ENCODE measurements at regions not wholly inside any gene's neighbourhood (a gene's known extent, or its start where the extent isn't known, plus 50 kb on each side); places are given as distances from the start of the nearest gene placed in this dataset.
A peak's percentile ranks its signal among the peaks of the same experiment; 100 is the strongest.

- H3K4me1 Mint-ChIP-seq = peaks cover 4% of the 10 kb centered on the region
- H3K27me3 Mint-ChIP-seq = peaks cover 61% of the 10 kb centered on the region
- no peak overlapping the region for H3K27ac Mint-ChIP-seq
- no peaks in the 10 kb centered on the region for H3K36me3 Mint-ChIP-seq
- no peak overlapping the region for H3K4me3 Mint-ChIP-seq
- DNase-seq = no peak
- H3K9me3 Mint-ChIP-seq = no peaks in the 10 kb centered on the region
These were observed 106.4 kb upstream of the FGF3 start for GRCh38 chr11:69925366-69926196.

GRCh38 chr11:69926376-69927050 lies 107.3 kb upstream of the FGF3 start:
- Mint-ChIP-seq H3K27me3 (peaks cover 56% of the 10 kb centered on the region), H3K27ac (no peak overlapping the region), H3K4me1 (peaks cover 4% of the 10 kb centered on the region), H3K9me3 (no peaks in the 10 kb centered on the region), H3K4me3 (no peak overlapping the region), H3K36me3 (no peaks in the 10 kb centered on the region)
- no peak for DNase-seq

DNA sequence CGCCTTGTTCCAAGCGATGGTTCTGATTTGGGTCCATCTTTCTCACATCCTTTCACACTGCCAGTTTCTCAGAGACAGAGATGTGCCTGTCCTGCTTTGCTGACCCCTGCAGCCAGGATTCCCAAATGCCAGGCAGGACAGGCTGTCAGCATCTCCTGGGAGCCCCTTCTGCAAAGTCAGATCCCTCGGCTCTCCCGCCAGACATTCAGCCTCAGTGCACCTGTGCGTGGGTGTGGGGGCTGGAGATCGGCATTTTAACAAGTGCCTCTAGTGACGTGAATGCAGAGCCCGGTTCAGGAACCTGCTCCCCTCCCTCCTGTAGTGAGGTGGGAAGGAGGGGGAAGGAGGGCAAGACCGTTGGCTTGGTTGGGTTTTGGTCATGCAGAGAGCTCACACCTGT lies 108.9 kb upstream of the FGF3 start:
- no peak overlapping the region for H3K4me3 Mint-ChIP-seq
- H3K27ac Mint-ChIP-seq = no peak overlapping the region
- H3K27me3 Mint-ChIP-seq = peaks cover 47% of the 10 kb centered on the region
- no peak for DNase-seq
- peaks cover 4% of the 10 kb centered on the region for H3K4me1 Mint-ChIP-seq
- no peaks in the 10 kb centered on the region for H3K36me3 Mint-ChIP-seq
- no peaks in the 10 kb centered on the region for H3K9me3 Mint-ChIP-seq

- no peak for DNase-seq
- Mint-ChIP-seq H3K27me3 (peaks cover 38% of the 10 kb centered on the region), H3K4me3 (no peak overlapping the region), H3K36me3 (no peaks in the 10 kb centered on the region), H3K27ac (no peak overlapping the region), H3K9me3 (no peaks in the 10 kb centered on the region), H3K4me1 (peaks cover 4% of the 10 kb centered on the region)
These were observed 109.8 kb upstream of the FGF3 start for GRCh38 chr11:69928975-69929374.

GRCh38 chr11:69930081-69931059 lies 111.2 kb upstream of the FGF3 start:
- DNase-seq = no peak
- no peaks in the 10 kb centered on the region for H3K36me3 Mint-ChIP-seq
- peaks cover 29% of the 10 kb centered on the region for H3K27me3 Mint-ChIP-seq
- no peak overlapping the region for H3K4me3 Mint-ChIP-seq
- H3K27ac Mint-ChIP-seq = no peak overlapping the region
- peaks cover 4% of the 10 kb centered on the region for H3K4me1 Mint-ChIP-seq
- no peaks in the 10 kb centered on the region for H3K9me3 Mint-ChIP-seq

- H3K27me3 Mint-ChIP-seq = peaks cover 28% of the 10 kb centered on the region
- no peak overlapping the region for H3K4me3 Mint-ChIP-seq
These were observed 112.1 kb upstream of the FGF3 start for GRCh38 chr11:69931060-69931910.

GRCh38 chr11:69931994-69932910 lies 113.0 kb upstream of the FGF3 start:
- no peak overlapping the region for H3K4me3 Mint-ChIP-seq
- peaks cover 19% of the 10 kb centered on the region for H3K27me3 Mint-ChIP-seq
- H3K4me1 Mint-ChIP-seq = no peaks in the 10 kb centered on the region

More at GRCh38 chr11:69931060-69931910, 112.1 kb upstream of the FGF3 start:
- H3K27ac Mint-ChIP-seq = no peak overlapping the region
- DNase-seq = no peak
- no peaks in the 10 kb centered on the region for H3K4me1 Mint-ChIP-seq
- H3K36me3 Mint-ChIP-seq = no peaks in the 10 kb centered on the region
- H3K9me3 Mint-ChIP-seq = peaks cover under 1% of the 10 kb centered on the region

GRCh38 chr11:69934861-69935494 lies 115.8 kb upstream of the FGF3 start:
- DNase-seq = no peak
- Mint-ChIP-seq H3K4me1 (no peaks in the 10 kb centered on the region), H3K9me3 (peaks cover 2% of the 10 kb centered on the region), H3K36me3 (no peaks in the 10 kb centered on the region), H3K4me3 (no peak overlapping the region), H3K27me3 (peaks cover 13% of the 10 kb centered on the region), H3K27ac (no peak overlapping the region)

More at GRCh38 chr11:69931994-69932910, 113.0 kb upstream of the FGF3 start:
- H3K9me3 Mint-ChIP-seq = peaks cover 2% of the 10 kb centered on the region
- DNase-seq = no peak
- H3K27ac Mint-ChIP-seq = no peak overlapping the region
- no peaks in the 10 kb centered on the region for H3K36me3 Mint-ChIP-seq

DNA sequence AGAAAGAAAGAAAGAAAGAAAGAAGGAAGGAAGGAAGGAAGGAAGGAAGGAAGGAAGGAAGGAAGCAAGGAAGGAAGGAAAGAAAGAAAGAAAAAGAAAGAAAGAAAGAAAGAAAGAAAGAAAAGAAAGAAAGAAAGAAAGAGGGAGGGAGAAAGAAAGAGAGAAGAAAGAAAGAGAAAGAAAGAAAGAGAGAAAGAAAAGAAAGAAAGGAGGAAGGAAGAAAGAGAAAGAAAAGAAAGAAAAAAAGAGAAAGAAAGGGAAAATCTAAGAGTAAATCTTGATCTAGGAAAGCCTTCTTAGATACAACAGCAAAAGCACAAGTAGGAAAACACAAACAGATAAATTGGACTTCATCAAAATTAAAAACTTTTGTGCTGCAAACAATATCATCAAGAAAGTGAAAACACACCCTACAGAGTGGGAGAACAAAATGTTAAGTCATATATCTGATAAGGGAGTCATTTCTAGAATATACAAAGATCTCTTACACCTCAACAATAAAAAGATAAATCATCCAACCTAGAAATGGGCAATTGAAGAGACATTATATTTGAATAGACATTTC lies 116.8 kb upstream of the FGF3 start:
- no peak for DNase-seq
- no peak overlapping the region for H3K4me3 Mint-ChIP-seq
- H3K27ac Mint-ChIP-seq = peak overlapping the region; percentile 39
- H3K27me3 Mint-ChIP-seq = peaks cover 20% of the 10 kb centered on the region
- H3K36me3 Mint-ChIP-seq = no peaks in the 10 kb centered on the region
- no peaks in the 10 kb centered on the region for H3K4me1 Mint-ChIP-seq
- peaks cover 2% of the 10 kb centered on the region for H3K9me3 Mint-ChIP-seq

DNA sequence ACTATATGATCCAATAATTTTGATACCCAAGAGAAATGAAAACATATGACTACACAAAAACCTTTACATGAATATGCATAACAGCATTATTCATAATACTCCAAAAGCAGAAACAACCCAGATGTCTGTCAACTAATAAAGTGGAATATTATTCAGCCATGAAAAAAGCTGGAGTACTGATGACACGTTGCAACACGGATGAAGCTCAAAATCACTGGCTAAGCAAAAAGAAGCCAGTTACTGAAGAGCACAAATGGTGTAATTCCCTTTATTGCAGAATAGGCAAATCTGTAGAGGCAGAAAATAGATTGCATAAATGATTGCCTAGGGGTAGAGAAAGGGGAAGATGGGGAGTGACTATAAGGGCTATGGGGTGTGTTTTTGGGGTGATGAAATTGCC lies 117.6 kb upstream of the FGF3 start:
- peaks cover 2% of the 10 kb centered on the region for H3K9me3 Mint-ChIP-seq
- H3K4me1 Mint-ChIP-seq = no peaks in the 10 kb centered on the region
- DNase-seq = no peak
- H3K4me3 Mint-ChIP-seq = no peak overlapping the region
- no peak overlapping the region for H3K27ac Mint-ChIP-seq
- H3K36me3 Mint-ChIP-seq = no peaks in the 10 kb centered on the region
- peaks cover 20% of the 10 kb centered on the region for H3K27me3 Mint-ChIP-seq

DNA sequence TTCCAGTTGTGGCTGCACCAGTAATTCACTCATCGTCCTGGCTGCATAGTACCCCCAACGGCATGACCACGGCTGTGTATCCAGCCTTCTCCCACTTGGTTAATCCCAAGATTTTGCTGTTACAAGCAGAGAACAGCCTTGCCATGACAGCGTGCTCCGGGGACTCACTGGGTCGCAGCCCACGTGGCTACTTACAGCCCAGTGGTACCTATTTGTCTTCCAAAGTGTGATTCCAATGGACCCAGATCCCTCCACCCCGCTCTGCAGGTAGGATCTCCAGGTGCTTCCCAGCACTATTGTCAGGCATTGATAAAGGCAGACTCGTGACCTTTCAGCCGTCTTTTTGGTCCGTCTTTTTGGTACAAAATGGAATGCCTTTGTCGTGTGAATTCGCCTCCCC lies 119.0 kb upstream of the FGF3 start:
- DNase-seq = no peak
- no peak overlapping the region for H3K4me3 Mint-ChIP-seq
- H3K27ac Mint-ChIP-seq = no peak overlapping the region
- H3K27me3 Mint-ChIP-seq = peaks cover 25% of the 10 kb centered on the region
- peaks cover 2% of the 10 kb centered on the region for H3K9me3 Mint-ChIP-seq
- H3K36me3 Mint-ChIP-seq = no peaks in the 10 kb centered on the region
- H3K4me1 Mint-ChIP-seq = no peaks in the 10 kb centered on the region

- Mint-ChIP-seq H3K4me1 (no peaks in the 10 kb centered on the region), H3K9me3 (peaks cover 2% of the 10 kb centered on the region), H3K27ac (no peak overlapping the region), H3K27me3 (peaks cover 29% of the 10 kb centered on the region), H3K4me3 (no peak overlapping the region), H3K36me3 (no peaks in the 10 kb centered on the region)
- no peak for DNase-seq
These were observed 120.5 kb upstream of the FGF3 start for GRCh38 chr11:69939551-69940245.

Data from activated naive CD8-positive, alpha-beta T cell treated with anti-CD3 and anti-CD28 coated beads for 36 hours (primary cell).